ENCODE measurements at regions not wholly inside any gene's neighbourhood (a gene's known extent, or its start where the extent isn't known, plus 50 kb on each side); places are given as distances from the start of the nearest gene placed in this dataset.
"Not testable (repeated sequence)": the region's sequence is repeated elsewhere in the genome, so short reads cannot be mapped to it uniquely, and the experiment has no call there.

DNA sequence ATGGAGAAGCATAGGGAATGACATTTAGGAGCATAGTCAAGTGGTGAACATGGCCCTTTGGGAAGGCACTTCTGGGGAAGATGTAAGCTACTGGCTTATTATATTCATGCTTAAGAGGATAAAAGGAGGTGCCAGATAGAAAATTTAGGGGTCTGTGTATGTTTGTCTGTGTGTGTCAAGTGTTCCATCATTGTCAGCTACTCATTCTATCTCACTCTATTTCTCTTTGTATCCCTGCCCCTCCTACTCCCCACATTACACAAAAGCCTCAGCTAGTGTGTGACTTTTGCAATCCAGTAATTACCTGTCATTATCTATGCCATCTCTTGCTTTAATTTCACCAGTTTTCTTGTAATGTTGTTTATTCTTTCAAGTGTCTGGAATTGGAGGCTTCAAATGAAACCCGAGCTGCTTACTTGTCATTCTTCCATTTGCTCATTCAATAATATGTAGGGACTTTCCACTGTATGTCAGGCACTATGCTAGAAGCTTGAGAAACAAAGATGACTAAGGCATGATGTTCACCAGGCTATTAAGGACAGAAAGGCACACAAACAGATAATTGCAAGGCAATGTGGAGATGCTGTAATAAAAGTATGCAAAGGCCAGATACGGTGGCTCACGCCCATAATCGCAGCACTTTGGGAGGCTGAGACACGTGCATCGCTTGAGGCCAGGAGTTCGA, 229.8 kb upstream of the TEX13C start:
- no peak for DNase-seq

DNA sequence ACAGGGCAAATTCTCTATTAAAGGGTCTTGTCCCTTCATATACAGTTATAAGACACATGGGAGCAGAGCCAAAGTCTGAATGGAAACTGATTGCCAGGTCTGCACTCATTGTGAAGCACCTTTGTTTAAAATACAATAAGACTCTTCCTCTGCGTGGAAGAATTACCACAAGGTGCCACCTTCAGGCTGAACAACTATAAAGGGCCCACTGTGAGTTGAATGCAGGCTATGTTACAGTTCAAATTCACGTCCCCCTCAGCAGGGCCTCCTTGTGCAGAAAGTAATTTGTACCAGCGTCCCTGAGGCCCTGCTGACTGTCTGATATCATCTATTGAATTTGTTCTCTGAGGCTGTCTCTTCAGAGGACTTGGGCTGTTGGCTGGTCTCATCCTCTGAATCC, 225.8 kb upstream of the TEX13C start:
- DNase-seq: no peak

- no peak for DNase-seq
These were observed 224.8 kb upstream of the TEX13C start for GRCh38 chrX:125094901-125095300.

DNA sequence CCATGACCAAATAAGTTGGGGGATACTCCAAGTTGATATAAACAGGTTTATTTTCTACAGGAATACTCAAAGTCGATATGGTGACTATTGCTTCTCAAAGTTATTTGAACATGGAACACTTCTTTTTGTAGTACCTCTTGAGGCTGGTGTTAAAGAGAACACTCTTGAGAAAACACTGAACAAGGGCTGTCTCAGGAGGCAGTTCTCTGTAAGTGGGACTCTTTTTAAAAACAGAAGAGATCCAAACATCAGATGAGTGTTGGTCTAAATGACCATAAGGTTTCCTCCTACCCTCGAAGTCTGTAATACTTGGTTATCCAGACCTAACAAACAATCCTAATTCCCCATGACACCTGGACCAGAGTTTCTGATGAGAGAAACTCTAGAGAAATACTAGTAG, 223.2 kb upstream of the TEX13C start:
- DNase-seq: no peak

DNA sequence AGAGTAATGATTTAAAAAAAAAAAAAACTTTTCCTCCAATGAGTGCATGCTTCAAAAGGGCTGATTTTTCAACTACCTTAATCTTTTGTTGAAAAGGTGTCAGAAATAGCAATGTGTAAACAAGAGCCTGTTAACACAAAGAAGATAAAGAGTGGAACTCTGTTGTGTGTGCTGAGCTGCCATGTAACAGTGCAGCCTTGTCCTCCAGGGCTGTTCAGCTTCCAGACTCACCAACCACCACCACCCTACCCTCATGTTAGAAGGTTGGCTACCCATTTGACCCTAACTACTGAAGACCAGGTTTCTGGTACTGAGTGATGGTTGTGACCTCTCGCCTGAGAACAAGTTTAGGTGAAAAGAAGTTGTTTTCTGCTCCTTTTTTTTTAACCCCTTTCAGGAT, 222.8 kb upstream of the TEX13C start:
- DNase-seq: no peak

DNA sequence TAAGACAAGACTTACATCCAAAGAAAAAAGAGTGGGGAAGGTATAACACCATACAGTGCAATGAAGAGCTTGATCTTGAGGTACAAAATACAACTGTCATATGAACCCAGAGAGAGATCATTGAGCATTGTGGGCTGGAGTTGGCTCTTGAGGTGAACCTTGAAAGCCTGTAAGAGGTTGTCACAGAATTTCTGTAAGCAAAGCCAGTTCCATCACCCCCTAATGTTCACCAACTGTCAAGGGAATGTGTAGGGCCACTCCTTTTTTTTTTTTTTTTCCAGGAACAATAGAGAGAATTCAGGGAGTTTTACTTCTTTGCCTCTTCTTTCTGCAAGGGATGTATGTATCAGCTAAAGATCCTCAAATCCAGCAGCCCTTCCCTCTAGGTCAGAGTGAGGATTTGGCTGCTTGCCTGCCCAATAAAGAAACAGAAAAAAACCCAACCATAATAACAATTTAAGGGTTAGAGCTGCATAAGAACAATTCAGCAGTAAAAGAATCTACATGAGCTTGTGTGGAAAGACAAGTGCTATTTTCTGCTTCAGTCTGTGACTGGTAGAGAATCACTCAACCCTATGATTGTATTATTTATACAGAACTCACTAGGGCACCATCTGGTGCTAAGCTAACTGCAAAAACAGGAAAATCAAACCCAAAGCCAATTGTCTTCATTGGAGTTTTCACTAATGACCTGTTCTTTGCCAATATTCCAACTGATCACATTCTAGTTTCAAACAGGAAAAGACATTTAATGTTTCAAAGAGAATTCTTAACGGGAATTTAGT, 217.5 kb upstream of the TEX13C start:
- DNase-seq: no peak

GRCh38 chrX:125103693-125104092, 216.0 kb upstream of the TEX13C start:
- DNase-seq: peak; percentile 0

- no peak for DNase-seq
These were observed 210.8 kb upstream of the TEX13C start for GRCh38 chrX:125108921-125109320.

GRCh38 chrX:125131164-125131563, 188.5 kb upstream of the TEX13C start:
- DNase-seq: no peak

GRCh38 chrX:125132274-125132673, 187.4 kb upstream of the TEX13C start:
- no peak for DNase-seq

GRCh38 chrX:125137521-125137920, 182.2 kb upstream of the TEX13C start:
- no peak for DNase-seq

DNA sequence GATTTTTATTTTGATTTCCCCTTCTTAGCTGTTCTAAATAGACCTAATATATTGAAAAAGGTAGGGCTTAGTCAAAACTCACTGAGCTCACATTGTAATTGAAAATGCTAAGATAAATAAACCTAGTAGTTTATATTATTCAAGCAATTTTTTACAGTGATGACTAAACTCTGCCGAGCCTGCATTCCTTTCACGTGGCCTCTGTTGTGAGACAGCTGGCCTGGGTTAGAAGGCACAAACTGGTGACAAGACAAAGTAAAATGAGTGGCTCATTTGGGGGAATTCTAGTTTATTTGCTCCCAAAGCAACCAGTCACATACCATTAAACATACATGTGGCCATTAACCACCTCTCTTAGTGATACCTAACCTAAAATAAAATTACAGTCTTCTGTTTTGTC, 169.4 kb upstream of the TEX13C start:
- DNase-seq: no peak

DNA sequence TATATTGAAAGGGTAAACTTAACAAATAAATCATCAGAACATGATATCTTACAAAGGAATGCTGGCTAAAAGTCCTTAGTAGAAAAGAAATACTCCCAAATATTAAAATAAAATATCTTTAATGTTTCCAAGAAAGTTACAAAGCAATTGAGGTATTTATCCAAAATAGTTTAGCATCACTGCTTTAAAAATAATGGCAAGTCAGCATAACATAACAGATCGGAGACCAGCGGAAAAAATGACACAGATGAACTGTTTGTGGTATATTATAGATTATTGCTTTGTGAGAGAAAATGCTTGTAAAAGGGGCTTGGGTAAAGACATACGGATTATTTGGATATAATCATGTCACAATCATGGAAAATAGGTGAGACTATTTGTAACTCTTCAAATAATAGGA, 168.5 kb upstream of the TEX13C start:
- no peak for DNase-seq

DNA sequence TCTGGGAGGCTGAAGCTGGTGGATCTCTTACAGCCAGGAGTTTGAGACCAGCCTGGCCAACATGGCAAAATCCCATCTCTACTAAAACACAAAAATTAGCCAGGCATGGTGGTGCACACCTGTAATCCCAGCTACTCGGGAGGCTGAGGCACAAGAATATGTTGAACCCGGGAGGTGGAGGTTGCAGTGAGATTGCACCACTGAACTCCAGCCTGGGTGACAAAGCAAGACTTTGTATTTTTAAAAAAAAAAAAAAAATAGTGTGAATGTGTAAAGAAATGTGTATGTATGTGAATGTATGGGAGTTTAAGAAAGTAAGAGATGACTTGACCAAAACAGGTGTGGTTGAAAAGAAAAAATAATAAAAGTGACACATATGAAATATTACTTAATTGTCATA, 167.7 kb upstream of the TEX13C start:
- no peak for DNase-seq

GRCh38 chrX:125153621-125154020, 166.1 kb upstream of the TEX13C start:
- DNase-seq: no peak

- DNase-seq: not testable (repeated sequence)
These were observed 165.1 kb upstream of the TEX13C start for GRCh38 chrX:125154288-125155257.

GRCh38 chrX:125155296-125156033, 164.2 kb upstream of the TEX13C start:
- DNase-seq: not testable (repeated sequence)

GRCh38 chrX:125170459-125170858, 149.2 kb upstream of the TEX13C start:
- DNase-seq: no peak

GRCh38 chrX:125172531-125172930, 147.1 kb upstream of the TEX13C start:
- no peak for DNase-seq

GRCh38 chrX:125175991-125176584, 143.6 kb upstream of the TEX13C start:
- no peak for DNase-seq

- no peak for DNase-seq
These were observed 125.8 kb upstream of the TEX13C start for GRCh38 chrX:125193921-125194320.

GRCh38 chrX:125198546-125198945, 121.1 kb upstream of the TEX13C start:
- DNase-seq: no peak
